ENCODE measurements at regions not wholly inside any gene's neighbourhood (a gene's known extent, or its start where the extent isn't known, plus 50 kb on each side); places are given as distances from the start of the nearest gene placed in this dataset.

DNA sequence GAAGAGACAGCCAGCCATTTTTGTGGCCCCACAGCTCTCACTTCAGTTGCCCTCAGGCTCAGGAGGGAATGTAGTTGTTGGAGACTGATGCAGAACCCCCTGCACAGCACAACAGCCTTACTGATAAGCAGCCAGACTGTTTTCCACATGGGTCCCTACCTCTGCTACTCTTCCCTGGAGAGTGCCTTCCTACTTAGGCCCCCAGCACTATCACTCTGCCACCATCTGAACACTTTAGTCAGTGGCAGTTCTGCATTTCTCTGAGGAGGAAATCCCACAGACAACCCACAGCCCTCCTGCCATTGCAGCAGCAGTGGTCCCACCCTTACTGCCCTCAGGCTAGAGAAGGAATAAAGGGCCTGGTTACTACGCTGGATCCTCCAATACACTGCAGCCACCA is 61.8 kb upstream of the PTPRD start:
- FAIRE-seq (no peak), DNase-seq (ENCODE audit: insufficient read length, low spot score) (no peak)

DNA sequence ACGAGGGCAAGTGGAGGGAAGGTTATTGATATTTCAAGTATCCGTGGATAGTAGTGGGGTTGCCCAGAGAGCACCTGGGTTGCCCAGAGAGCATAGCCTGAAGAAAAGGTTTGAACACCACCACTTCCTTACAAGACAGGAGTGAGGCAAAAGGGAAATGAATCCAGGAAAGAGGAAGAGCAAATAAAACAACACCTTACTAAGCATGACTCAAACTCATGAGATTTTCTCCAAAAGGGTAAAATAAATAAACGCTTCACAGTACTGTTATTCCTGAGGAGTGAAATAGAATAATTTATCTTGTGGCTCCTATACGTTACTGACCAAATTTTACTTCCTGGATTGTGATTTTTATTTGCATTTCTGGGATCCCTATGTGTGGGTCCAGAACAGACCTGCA is 65.2 kb upstream of the PTPRD start:
- FAIRE-seq = no peak
- no peak for DNase-seq (ENCODE audit: insufficient read length, low spot score)

DNA sequence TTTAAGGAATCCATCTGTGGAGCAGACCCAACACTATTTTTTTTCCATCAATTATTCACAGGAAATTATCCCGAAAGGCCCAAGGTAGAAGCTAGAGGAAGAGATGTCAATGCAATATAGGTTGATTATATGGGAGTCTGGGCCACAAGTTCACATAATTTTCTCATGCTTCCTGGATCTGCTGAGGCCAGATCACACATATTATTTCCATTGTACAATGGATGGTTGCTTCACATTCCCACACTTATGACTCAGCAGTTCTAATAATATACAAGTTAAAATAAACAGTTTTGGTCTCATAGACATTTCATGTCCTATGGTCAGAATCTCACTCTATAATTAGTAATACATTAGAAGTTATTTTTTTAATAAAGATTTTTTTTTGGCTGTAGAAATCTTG is 66.0 kb upstream of the PTPRD start:
- FAIRE-seq = no peak
- DNase-seq (ENCODE audit: insufficient read length, low spot score) = no peak

DNA sequence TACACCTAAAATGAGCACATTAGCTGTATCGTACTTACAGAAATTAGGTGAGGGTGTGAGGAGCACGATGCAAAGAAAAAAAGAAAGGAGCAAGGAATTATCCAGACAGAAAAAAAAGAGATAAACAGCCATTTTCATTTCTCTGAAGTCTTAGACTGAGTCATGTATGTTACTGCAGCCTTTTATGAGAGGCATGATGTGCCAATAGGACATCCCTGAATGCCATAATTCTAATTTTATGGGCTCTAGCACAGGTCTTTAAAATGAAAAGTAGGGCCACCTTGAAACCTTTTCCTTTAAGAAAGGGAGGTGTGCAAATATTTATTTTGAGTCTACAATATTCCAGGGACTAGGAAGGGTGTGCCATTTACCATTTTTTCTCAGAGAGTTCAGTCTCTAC is 74.1 kb upstream of the PTPRD start:
- no peak for DNase-seq (ENCODE audit: insufficient read length, low spot score)
- no peak for FAIRE-seq

DNA sequence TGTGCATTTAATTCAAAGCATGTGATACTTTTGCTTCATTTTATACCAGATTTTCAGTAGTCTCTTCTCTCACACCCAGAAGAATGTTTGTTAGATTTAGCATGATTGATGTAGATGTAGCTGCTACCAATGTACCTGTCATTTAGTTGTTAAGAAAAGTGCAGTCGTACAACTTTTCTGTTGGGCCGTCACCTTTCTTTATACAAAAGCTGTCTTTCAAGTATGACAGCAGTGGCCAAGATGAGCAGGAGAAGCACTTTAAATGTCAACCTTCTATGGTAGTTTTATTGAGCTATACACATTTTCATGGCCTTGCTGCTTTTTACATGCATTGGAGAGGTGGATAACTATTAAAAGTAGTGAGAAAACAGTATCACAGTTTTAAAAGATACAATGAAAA is 77.7 kb upstream of the PTPRD start:
- DNase-seq (ENCODE audit: insufficient read length, low spot score) (no peak), FAIRE-seq (no peak)

DNA sequence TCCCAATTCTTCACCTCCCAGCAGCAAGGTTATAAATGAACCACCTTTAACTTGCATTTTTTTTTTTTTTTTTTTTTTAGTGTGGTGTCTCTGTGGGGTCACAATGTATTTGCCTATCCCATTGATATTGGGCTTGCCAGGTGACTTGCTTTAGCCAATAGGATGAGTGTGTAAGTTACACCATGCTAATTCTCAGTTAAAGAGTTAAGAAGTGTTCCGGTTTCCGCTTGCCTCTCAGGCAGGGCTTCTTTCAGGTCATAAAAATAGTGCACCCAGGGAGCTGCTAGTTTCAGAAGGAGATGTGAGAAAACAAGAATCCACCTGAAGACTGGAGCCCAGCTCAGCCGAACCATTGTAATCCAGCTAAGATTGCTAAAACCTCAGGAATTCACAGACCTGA is 84.2 kb upstream of the PTPRD start:
- DNase-seq (ENCODE audit: insufficient read length, low spot score) = no peak
- FAIRE-seq = no peak

DNA sequence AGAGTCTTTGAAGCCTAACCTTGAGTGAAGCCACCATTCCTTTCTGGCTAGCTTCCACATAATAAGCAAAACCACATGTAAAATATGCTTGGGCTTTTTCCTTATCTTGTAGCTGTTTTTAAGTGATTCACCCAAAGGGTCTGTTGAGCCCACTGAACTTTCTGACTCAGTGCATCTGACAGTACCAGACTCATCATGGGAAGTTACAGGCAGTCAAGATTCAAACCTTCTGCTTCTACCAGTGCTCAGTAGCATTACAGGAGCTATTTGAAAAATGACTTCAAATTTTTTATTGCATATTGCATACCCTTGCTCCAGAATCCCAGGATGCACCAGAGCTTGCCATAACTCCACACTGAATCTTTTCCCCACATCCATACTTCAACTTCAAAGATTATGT is 87.5 kb upstream of the PTPRD start:
- DNase-seq (ENCODE audit: insufficient read length, low spot score) (no peak), FAIRE-seq (no peak)

DNA sequence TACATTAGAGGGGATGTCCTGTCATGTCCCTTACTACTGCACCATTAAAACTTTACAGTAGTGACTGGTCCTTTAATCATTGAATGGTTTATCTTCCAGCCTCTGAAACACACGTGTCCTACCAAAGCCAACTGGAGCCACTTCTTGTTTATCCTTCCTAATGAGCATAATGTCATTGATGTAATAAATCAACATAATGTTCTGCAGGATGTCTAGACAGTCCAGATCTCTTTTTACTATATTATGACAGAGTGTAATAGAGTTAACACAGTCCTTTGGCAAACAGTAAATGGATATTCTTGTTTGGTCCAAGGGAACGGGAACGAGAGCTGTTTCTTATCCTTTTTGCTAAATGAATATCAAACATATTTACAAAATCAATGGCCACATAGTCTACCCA is 88.1 kb upstream of the PTPRD start:
- FAIRE-seq (no peak), DNase-seq (ENCODE audit: insufficient read length, low spot score) (no peak)

DNA sequence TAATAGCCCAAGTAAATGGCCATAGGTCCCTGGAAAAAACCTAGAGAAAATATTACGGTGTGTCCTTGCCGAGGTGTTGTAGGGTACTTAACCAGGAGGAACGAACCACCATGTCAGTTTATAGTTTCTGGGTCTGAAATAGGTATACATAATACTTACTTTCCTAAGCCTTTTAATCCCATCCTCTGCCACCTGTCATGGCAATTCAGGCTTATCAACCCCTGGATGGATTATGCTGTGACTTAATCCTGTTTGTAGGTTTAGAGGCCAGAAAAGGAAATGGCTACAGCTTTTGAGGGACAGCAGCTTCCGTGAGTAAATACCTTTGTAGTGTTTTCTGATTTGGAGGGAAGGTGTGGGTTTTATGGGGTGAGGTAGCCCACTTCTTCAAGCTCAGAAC is 89.1 kb upstream of the PTPRD start:
- FAIRE-seq (no peak), DNase-seq (ENCODE audit: insufficient read length, low spot score) (no peak)

DNA sequence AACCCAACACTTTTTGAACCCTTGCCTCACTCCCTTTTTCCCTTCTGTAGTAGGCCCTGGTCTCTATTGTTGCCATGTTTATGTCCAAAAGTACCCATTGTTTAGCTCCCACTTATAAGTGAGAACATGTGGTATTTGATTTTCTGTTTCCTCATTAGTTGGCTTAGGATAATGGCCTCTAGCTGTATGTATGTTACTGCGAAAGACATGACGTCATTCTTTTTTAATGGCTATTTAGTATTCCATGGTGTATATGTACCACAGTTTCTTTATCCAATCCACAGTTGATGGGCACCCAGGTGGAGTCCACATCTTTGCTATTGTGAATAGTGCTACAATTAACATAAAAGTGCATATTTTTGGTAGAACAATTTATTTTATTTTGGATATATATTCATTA is 90.3 kb upstream of the PTPRD start:
- FAIRE-seq = no peak
- DNase-seq (ENCODE audit: insufficient read length, low spot score) = no peak

DNA sequence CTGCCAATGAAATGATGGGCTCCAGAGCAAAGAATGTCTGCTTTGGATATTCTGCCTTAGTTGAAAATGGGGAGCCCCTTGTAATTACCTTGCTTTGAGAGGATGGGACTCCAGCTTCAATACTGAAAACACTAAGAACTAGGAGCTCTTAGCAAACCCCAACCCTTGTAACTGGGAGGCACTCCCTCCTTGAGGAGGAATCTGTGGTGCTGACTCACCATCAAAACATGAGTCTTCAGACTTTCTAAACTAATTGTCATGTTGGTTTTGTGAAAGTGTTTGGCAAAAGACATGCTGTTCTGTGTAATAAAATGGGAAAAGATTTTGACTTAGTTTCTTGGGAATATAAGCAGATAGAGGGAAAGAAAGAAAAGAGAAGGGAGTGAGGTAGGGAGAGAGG is 91.9 kb upstream of the PTPRD start:
- no peak for FAIRE-seq
- DNase-seq (ENCODE audit: insufficient read length, low spot score) = no peak

DNA sequence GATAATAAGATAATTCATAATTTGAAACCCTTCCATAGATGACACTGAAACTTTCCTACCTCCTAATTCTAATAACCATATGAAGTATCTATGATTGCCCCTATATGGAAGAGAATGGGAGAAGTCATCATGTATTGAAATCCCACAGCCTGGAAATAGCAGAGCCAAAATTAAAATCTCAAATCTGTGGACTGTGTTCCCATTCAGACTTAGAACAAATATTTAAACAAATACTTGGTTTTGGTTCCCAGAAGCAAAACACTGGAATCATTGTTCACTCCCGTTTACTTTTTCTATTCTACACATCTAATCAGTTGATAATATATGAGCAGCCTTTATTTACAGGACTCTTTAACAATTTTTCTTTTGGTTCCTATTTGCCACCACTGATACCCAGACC is 92.6 kb upstream of the PTPRD start:
- FAIRE-seq (no peak), DNase-seq (ENCODE audit: insufficient read length, low spot score) (no peak)

DNA sequence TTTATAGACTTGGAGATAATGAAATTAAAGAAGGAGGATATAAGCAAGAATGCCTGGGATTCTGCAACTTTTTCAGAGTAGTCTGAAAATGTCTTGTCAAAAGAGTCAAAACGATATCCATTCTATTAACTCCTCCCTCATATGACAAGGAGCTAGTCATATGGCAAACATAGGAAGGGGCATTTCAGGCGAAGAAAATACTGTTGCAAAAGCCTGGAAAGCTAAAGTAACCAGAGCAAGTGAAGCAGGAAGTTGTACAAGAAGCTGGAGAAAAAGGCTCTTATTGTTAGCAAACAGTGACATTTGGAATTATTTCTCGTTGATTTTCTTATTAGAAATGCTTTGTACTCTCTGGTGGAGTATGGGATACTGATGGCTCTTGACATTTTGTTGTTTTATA is 94.0 kb upstream of the PTPRD start:
- FAIRE-seq (no peak), DNase-seq (ENCODE audit: insufficient read length, low spot score) (no peak)

DNA sequence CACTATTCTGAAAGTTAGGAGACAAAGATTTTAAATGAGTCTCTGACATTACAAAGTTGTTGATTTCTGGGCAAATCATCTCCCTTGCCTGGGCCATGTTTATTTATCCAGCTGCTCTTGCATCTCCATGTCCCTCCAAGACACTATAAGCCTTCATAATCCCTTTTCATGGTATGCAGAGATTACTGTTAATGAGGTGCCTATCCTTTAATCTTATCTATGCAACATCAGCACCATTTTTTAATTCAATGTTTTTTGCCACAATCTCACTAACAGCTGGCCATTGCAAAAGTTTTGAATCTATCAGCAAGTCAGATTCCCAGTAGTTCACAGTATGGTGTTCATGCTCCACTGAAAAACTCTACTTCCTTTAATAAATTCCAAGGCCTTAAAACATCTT is 108.5 kb upstream of the PTPRD start:
- DNase-seq (ENCODE audit: insufficient read length, low spot score) (no peak), FAIRE-seq (no peak)

DNA sequence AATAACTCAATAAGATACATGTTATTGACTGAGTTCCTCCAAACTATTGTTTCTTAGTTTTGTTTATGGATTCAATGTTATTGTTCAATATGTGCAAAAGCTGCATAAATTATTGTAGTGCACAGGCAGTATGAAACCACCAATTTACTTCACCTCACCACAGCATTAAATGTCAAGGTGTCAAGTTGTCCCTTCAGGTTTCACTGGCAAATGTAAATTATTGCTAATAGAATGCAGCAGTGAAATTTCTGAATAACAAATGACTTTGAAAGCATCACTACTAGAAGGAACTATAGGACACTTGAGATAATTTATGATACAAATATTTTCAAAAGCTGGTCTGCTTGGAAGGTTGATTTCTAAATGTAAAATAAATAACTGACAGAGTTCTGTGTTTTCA is 116.4 kb upstream of the PTPRD start:
- DNase-seq (ENCODE audit: insufficient read length, low spot score) (no peak), FAIRE-seq (no peak)

DNA sequence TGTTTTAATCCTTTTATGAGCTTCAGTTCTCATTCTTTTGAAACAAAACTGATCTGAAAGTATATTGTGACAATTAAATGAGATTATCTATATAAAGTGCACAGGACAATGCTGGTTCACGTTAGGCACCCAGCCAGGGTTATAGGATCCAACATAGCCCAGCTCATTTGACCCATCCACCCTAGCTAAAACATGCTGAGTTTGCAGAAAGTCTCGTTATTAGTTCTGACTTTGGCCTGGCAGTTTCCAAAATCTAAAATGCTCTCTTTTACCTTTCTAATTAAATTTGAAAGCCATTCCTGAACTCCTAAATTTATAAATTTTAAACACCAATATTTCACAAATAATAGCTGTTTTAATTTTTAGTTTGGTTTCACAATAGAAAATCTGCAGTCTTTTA is 131.9 kb upstream of the PTPRD start:
- DNase-seq (ENCODE audit: insufficient read length, low spot score) (no peak), FAIRE-seq (no peak)

DNA sequence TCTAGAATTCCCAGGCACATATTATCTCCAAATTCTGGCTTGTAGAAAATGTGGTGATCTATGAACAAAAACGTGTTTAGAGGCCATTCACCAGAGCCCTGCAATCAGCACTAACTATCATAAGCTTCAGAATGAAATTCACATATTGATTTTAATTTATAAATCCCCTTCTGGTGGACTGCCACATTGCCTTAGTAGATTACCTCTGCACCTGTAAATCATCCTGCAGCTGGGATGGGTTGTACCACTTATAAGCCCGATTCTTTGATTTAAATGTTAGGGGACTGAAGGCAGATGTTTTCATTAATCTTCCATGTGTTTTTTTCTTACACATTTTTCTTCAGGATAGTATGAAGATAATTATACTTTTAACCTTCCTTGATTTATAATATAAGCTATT is 140.7 kb upstream of the PTPRD start:
- DNase-seq (ENCODE audit: insufficient read length, low spot score) (no peak), FAIRE-seq (no peak)

DNA sequence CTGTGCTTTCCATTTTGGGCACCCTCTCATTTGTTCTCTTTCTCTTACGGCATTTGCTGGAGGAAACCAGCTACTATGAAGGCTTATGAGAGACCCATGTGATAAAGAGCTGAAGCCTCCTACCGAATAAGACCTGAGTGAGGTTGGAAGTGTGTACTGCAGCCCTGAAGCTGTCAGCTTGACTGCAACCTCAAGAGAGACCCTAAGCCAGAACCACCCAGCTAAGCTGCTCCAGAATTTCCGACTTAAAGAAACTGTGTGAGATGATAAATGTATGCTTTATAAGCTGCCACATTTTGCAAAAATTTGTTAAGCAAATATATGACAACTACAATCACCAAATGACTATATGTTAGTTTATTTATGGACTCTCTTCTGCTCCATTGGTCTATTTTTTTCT is 151.7 kb upstream of the PTPRD start:
- no peak for DNase-seq (ENCODE audit: insufficient read length, low spot score)
- FAIRE-seq = no peak

DNA sequence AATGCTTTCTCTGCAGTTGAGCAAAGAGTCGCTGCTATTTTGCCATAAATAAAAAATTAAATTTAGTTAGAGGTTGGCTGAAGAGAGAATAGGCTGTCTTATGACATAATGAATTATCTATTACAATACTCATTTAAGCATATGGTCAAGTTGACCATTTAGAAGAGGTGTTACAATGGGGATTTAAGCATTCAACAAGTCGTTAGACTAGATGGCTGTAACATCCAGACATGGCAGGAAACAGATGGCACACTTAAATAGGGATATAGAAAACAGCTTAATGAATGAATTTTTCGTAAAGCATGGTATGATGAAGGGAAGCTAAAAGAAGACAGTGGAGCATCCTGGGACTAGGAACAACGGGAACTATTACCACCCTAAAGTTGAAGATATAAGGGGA is 160.3 kb upstream of the PTPRD start:
- FAIRE-seq = no peak
- no peak for DNase-seq (ENCODE audit: insufficient read length, low spot score)

DNA sequence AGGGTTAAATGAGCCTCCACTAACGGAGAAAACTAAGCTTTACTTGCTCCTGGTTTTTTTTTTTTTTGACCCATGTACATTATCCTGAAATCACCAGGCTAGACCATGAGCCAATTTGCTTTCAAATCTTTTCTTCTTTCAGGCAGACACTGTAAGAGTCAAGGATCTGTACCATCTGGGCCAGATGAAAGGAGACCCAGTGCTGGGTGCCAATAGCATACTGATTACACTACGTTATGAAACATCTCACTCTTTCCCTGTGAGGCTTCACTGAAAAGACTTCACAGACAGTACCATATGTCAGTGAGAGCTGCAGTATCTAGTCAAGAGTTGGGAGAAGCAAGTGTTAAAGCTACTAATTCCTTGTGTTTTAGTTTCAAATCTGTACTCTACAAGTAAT is 161.2 kb upstream of the PTPRD start:
- FAIRE-seq (no peak), DNase-seq (ENCODE audit: insufficient read length, low spot score) (no peak)

DNA sequence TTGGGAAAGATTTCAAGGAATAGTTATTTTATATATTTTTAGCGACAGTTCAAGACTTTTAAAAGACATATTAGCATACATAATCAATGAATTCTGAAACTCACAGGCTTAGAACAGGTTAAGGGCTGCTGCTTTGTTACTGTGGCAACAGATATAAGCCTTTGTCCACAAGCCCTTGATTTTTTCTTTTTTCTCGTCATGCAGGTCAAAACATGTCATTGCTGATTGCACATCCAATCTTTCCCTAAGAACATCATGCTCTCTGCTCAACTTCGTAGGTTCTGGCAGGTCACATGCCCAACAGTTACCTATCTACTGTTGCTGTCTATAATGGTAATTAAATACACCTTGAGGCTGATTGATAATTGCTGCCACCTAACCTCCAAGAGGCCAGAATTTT is 172.5 kb upstream of the PTPRD start:
- FAIRE-seq = no peak
- no peak for DNase-seq (ENCODE audit: insufficient read length, low spot score)

DNA sequence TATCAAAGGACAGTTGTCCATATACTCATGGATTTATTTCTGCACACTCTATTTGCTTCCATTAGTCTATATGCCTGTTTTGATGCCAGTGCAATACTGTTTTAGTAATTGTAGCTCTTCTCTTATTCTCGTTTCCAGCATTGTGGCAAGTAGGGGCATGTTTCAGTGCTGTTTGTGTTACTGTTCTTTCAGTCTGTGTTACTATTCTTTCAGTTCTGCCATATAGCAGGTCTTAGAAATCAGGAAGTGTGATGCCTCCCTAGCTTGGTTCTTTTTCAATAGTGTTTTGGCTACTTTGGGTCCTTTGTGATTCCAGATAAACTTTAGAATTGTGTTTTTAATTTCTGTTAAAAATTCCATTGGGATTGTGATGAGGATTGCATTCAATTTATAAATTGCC is 180.5 kb upstream of the PTPRD start:
- DNase-seq (ENCODE audit: insufficient read length, low spot score) = no peak
- no peak for FAIRE-seq

DNA sequence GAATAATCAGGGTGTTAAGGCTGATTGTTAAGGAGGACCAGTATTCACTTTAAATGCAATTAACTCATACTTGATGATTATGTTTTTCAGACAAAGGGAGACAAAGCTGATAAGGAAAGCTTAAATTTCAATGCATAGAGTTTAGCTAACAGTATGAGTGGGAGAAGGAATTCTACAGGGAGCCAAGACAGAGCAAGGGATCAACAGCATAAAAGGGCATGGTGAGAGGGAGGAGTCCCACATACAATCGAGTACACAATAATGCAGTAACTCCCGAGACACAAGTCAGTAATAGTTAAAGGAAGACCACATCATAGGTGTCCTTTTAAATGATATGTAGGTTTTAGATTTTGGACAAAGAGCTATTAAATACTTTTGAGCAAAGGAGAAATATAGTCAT is 191.7 kb upstream of the PTPRD start:
- FAIRE-seq = no peak

DNA sequence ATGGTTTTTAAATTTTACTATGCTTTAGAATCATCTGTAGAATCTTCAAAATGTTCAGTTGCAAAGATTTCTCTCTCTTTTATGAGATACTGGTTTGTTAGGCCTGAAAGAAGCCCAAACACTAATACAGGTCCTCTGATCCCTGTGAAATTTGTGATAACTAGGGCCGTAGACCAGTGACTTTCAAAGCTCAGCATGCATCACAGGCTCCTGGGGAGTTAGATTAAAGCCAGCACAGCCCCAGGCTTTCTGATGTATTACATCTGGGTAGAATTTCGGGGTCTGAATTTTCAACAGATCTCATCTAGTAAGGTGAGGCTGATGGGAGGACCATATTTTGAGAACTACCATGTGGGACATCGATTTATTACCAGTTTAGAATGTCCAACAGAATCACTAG is 194.1 kb upstream of the PTPRD start:
- FAIRE-seq (no peak), DNase-seq (ENCODE audit: insufficient read length, low spot score) (no peak)

More for the DNA sequence above, 191.7 kb upstream of the PTPRD start:
- no peak for DNase-seq (ENCODE audit: insufficient read length, low spot score)

Measured in GM19239 (cell line).